ENCODE measurements at regions not wholly inside any gene's neighbourhood (a gene's known extent, or its start where the extent isn't known, plus 50 kb on each side); places are given as distances from the start of the nearest gene placed in this dataset.

GRCh38 chr6:163710532-163711470 is 296.3 kb downstream of the QKI start:
- CTCF ChIA-PET, result no interaction called here
- TF ChIP-seq CTCF (IDR thresholded peaks at IDR 0.05), result no peak
- no peaks in the 10 kb centered on the region for H3K4me1 Mint-ChIP-seq (ENCODE audit: low read depth)
- intact Hi-C loops (cut with DNase I, micrococcal nuclease), result no loop called here
- no peak for DNase-seq
- no peak overlapping the region for H3K4me3 ChIP-seq (ENCODE audit: low read length)
- H3K27me3 ChIP-seq (ENCODE audit: control insufficient read depth in 1 of 2, insufficient read depth in 2 of 2, low read length in 2 of 2), result no peaks in the 10 kb centered on the region
- POLR2A ChIA-PET, result no interaction called here
- no peak overlapping the region for H3K4me3 Mint-ChIP-seq
- no peaks in the 10 kb centered on the region for H3K9me3 Mint-ChIP-seq
- no peaks in the 10 kb centered on the region for H3K27me3 Mint-ChIP-seq
- no peaks in the 10 kb centered on the region for H3K9me3 ChIP-seq (ENCODE audit: control insufficient read depth in 1 of 2, insufficient read depth in 1 of 2, low read length in 2 of 2)
- H3K36me3 ChIP-seq (ENCODE audit: insufficient read depth, low read length), result no peaks in the 10 kb centered on the region
- peaks cover 16% of the 10 kb centered on the region for H3K4me1 ChIP-seq (ENCODE audit: insufficient read depth, low read length)
- no peak for ATAC-seq (ENCODE audit: poor library complexity)
- no peak overlapping the region for H3K27ac Mint-ChIP-seq
- H3K36me3 Mint-ChIP-seq (ENCODE audit: low read depth), result no peaks in the 10 kb centered on the region
- H3K27ac ChIP-seq (ENCODE audit: low read depth in 1 of 2, low read length in 2 of 2), result no peak overlapping the region

GRCh38 chr6:163709693-163710092 is 295.2 kb downstream of the QKI start:
- no peak for ATAC-seq (ENCODE audit: poor library complexity)
- H3K36me3 ChIP-seq (ENCODE audit: insufficient read depth, low read length), result no peaks in the 10 kb centered on the region
- intact Hi-C loops (cut with DNase I, micrococcal nuclease), result no loop called here
- DNase-seq, result no peak
- no peak overlapping the region for H3K4me3 ChIP-seq (ENCODE audit: low read length)
- no peaks in the 10 kb centered on the region for H3K9me3 ChIP-seq (ENCODE audit: control insufficient read depth in 1 of 2, insufficient read depth in 1 of 2, low read length in 2 of 2)
- CTCF ChIA-PET, result no interaction called here
- no peak for TF ChIP-seq CTCF (IDR thresholded peaks at IDR 0.05)
- no peaks in the 10 kb centered on the region for H3K36me3 Mint-ChIP-seq (ENCODE audit: low read depth)
- no peaks in the 10 kb centered on the region for H3K9me3 Mint-ChIP-seq
- POLR2A ChIA-PET, result no interaction called here
- H3K4me1 Mint-ChIP-seq (ENCODE audit: low read depth), result no peaks in the 10 kb centered on the region
- no peak overlapping the region for H3K27ac Mint-ChIP-seq
- H3K4me3 Mint-ChIP-seq, result no peak overlapping the region
- no peaks in the 10 kb centered on the region for H3K27me3 ChIP-seq (ENCODE audit: control insufficient read depth in 1 of 2, insufficient read depth in 2 of 2, low read length in 2 of 2)
- peaks cover 16% of the 10 kb centered on the region for H3K4me1 ChIP-seq (ENCODE audit: insufficient read depth, low read length)
- no peaks in the 10 kb centered on the region for H3K27me3 Mint-ChIP-seq
- no peak overlapping the region for H3K27ac ChIP-seq (ENCODE audit: low read depth in 1 of 2, low read length in 2 of 2)

GRCh38 chr6:163709255-163709654 is 294.7 kb downstream of the QKI start:
- no peak for TF ChIP-seq CTCF (IDR thresholded peaks at IDR 0.05)
- no peaks in the 10 kb centered on the region for H3K9me3 ChIP-seq (ENCODE audit: control insufficient read depth in 1 of 2, insufficient read depth in 1 of 2, low read length in 2 of 2)
- no peak overlapping the region for H3K4me3 Mint-ChIP-seq
- no peak overlapping the region for H3K27ac Mint-ChIP-seq
- no peaks in the 10 kb centered on the region for H3K27me3 ChIP-seq (ENCODE audit: control insufficient read depth in 1 of 2, insufficient read depth in 2 of 2, low read length in 2 of 2)
- no peak overlapping the region for H3K4me3 ChIP-seq (ENCODE audit: low read length)
- intact Hi-C loops (cut with DNase I, micrococcal nuclease), result no loop called here
- H3K36me3 Mint-ChIP-seq (ENCODE audit: low read depth), result no peaks in the 10 kb centered on the region
- H3K27ac ChIP-seq (ENCODE audit: low read depth in 1 of 2, low read length in 2 of 2), result no peak overlapping the region
- H3K4me1 Mint-ChIP-seq (ENCODE audit: low read depth), result no peaks in the 10 kb centered on the region
- no peaks in the 10 kb centered on the region for H3K36me3 ChIP-seq (ENCODE audit: insufficient read depth, low read length)
- ATAC-seq (ENCODE audit: poor library complexity) (no peak), DNase-seq (no peak)
- CTCF ChIA-PET, result no interaction called here
- H3K27me3 Mint-ChIP-seq, result no peaks in the 10 kb centered on the region
- POLR2A ChIA-PET, result no interaction called here
- peaks cover 16% of the 10 kb centered on the region for H3K4me1 ChIP-seq (ENCODE audit: insufficient read depth, low read length)
- no peaks in the 10 kb centered on the region for H3K9me3 Mint-ChIP-seq

All from CD4-positive, alpha-beta T cell (primary cell).